ENCODE measurements at regions not wholly inside any gene's neighbourhood (a gene's known extent, or its start where the extent isn't known, plus 50 kb on each side); places are given as distances from the start of the nearest gene placed in this dataset.
"Not testable (repeated sequence)": the region's sequence is repeated elsewhere in the genome, so short reads cannot be mapped to it uniquely, and the experiment has no call there.

DNA sequence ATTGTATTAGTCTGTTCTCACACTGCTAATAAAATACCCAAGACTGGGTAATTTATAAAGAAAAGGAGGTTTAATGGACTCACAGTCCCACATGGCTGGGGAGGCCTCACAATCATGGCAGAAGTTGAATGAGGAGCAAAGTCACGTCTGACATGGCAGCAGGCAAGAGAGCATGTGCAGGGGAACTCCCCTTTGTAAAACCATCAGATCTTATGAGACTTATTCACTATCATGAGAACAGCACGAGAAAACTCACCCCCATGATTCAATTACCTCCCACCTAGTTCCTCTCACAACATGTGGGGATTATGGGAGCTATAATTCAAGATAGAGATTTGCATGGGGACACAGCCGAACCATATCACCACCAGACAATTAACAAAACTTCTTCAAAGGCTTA is 84.4 kb upstream of the ANKRD1 start:
- DNase-seq: not testable (repeated sequence)

DNA sequence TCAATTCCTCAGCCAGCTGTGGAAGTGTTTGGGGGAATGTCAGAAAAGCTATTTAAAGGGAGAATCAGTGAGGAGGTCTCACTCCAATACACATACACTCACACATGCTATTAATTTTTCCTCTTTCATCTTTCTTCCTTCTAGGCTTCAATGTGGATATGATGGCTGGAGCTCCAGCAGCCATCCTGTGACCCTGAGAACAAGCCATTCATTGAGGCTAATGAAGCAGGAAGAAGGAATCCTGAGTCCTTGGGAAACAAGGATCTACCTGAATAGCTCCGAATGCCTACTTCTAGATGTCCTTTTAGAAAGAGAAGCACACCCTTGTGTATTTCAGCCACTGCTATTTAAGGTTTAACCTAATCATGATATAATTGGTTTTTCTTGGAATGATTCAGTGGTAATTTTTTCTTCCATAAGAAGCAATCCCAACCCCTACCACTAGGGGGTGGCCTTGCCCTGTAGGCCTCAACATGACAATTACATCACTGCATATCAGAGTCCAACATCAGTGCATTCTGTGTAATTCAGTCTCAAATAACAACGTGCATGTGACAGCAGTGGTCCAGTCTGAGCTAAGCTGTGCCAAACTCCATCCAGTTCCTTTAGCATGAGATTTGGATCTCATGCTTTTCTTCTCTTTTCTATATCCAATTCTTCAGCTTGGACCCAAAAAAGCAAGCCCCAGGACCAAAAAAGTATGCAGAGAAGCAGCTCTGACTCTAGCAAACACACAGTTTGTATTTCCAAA is 85.3 kb upstream of the ANKRD1 start:
- DNase-seq: peak; percentile 60 to 78

- DNase-seq: no peak
Measured at GRCh38 chr10:91006752-91007346, 86.0 kb upstream of the ANKRD1 start.

DNA sequence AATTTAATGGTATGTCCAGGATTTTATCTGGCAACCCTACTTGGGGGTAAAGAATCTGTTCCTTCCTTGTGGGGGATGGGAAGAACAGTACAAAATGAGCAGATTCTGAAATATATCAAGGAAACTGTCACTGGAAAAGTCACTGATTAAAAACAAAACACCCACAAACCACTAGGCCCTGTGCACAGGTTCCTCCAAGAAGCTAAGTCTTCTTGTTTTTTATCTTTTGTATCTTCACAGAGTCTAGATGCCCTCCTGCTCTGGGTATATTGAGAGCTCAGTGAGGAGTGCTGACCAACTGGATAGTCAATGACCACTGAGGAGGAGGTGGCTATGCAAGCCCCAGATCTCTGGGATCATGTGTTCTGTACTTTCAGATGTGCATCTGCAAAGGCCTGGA is 86.8 kb upstream of the ANKRD1 start:
- DNase-seq: no peak

GRCh38 chr10:91009121-91009520 is 88.2 kb upstream of the ANKRD1 start:
- DNase-seq: no peak

DNA sequence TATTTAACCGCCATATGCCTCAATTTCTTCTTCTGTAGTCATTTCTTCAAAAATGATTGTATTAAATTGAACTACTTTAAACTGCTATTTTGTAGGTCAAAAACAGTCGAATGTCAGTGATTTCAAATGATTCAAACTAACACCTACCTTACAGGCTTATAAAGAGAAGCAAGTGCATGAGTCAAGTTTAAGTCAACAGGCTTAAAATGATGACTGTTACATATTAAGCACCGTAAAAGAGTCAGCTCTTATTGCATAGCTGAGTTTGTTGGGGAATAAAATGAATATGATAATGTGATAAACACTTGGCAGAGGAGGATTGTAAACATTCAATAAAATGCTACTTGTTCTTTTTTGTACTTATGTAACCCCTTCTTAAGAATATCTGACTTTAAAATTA is 90.1 kb upstream of the ANKRD1 start:
- no peak for DNase-seq

- no peak for DNase-seq
Measured at GRCh38 chr10:91012502-91012901, 91.6 kb upstream of the ANKRD1 start.

- DNase-seq: no peak
Measured at GRCh38 chr10:91013985-91014384, 93.1 kb upstream of the ANKRD1 start.

- no peak for DNase-seq
Measured at GRCh38 chr10:91017198-91017597, 96.3 kb upstream of the ANKRD1 start.

GRCh38 chr10:91021901-91022300 is 101.0 kb upstream of the ANKRD1 start:
- DNase-seq: no peak

DNA sequence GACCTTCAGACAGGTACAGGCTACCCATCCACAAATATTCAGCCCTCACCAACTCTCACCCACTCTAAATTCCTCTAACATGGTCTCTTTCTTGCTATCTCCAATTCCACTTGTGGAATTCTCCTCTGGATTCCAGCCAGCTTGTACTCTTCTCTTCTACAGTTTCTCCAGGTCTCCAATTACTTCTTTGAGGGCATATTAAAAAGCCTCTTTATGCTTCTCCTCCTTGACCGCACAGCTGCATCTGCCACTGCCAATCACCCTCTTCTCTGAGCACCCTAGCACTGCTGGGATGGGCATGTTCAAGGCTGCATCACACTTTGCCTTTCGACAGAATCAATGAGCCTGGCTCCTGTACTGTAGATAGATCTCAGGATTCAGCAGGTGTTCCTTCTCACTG is 101.5 kb upstream of the ANKRD1 start:
- no peak for DNase-seq

GRCh38 chr10:91022924-91023699 is 102.2 kb upstream of the ANKRD1 start:
- no peak for DNase-seq

DNA sequence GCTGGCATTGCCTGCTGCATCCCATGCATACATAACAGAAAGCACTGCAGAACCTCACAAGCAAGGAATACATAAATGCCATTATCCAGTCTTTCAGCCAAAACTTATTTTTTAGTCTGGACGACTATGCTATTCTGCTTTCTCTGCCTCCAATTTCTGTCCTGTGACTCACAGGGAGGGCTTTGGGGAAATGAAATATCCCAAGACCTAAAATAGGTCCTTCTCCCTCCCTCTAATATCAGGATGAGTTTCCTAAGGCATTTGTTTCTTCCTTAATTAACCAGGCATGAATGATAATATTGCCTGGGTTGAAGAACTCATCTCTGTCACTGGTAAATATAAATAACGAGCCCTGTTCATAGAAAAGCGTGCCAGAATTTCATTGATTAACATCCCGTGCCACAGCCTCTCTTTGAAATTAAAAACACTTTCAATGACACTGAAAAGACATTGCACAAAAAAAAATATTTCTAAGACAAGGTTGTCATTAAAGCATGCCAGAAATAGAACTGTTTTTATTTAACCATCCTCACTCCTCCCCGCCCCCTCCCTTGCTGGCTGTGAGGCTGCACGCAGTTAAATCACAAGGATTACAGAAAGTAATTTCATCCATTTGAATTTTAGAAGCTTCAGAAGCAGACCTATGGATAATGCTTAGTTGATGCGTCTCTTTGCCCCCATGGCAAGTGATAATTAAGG is 103.0 kb upstream of the ANKRD1 start:
- DNase-seq: no peak

GRCh38 chr10:91024541-91024940 is 103.7 kb upstream of the ANKRD1 start:
- no peak for DNase-seq

DNA sequence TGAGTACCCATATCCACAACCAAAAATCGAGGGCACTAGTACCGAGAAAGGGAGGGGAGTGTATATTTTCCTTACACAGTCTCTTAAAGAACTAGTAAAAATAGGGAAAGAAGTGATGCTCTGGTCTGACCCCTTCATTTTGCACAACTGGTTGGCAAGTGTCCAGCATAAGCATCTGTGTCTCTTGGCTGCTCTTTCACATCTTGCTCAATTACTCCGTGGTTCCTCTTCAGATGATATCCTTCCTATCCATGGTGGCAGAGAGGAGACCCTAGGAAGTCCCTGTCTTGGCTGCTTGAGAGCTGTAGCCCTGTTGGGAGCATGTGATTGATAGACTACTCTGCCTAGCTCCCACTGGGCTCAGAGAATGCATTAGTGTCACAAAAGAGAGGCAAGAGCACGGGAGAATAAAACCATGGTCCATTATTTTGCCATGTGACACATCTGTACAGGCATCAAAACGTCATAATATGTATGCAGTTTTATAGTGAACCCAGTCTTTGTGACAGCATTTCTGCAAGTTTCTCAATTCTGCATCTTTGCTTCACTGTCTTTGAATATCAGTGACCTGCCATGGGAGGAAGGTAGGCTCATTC is 111.8 kb upstream of the ANKRD1 start:
- peak; percentile 20 to 25 for DNase-seq

- DNase-seq: no peak
Measured at GRCh38 chr10:91033324-91033950, 112.5 kb upstream of the ANKRD1 start.

DNA sequence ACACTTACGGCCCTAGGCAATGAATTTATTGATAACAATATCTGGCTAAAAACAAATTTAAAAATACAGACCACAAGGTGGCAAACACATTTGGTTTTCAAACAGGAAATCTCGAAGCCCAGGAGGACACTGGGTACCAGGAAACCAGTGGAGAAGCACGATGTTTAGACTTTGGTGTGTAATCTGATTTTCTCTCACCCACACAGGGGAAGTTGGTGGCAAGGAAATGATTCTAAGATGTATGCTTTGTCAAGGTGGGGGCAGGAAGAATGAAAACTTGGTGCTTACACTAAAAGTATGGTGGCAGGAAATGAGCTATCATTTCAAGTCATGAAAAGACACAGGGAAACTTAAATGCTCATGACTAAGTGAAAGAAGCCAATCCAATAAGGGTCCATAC is 113.2 kb upstream of the ANKRD1 start:
- no peak for DNase-seq

DNA sequence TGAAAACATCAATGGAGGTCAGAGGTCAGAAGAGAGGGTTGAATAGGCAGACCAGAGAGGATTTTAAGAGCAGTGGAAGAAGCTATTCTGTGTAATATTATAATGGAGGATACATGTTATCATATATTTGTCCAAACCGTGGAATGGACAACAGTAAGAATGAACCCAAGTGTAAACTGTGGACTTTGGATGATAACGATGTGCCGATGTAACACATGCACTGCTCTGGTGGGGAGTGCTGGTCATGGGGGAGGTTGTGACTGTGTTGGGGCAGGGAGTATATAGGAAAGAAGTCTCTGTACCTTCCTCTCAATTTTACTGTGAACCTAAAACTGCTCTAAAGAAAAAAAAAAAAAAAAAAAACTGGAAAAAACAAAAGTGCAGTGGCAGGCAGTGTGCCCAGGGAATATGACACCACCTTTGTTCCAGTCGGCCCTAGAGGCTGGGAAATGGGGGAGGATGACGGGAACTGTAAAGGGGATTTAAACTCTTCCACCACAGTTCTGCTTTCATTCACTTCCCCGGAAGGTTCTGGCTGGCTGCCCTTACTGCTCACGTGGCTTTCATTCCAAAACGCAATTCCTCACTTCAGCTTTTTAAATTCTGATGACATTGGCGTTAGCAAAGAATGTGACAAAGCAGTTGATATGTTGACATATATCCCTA is 113.7 kb upstream of the ANKRD1 start:
- no peak for DNase-seq

GRCh38 chr10:91035650-91036292 is 114.9 kb upstream of the ANKRD1 start:
- DNase-seq: no peak

GRCh38 chr10:91036807-91037411 is 116.0 kb upstream of the ANKRD1 start:
- DNase-seq: no peak

GRCh38 chr10:91038971-91039370 is 118.1 kb upstream of the ANKRD1 start:
- DNase-seq: no peak
